Activated B cell treated with CpG ODN at 0.5 μM for 24 hours (primary cell): ENCODE measurements at regions not wholly inside any gene's neighbourhood (a gene's known extent, or its start where the extent isn't known, plus 50 kb on each side); places are given as distances from the start of the nearest gene placed in this dataset.

Experiments used
- ATAC-seq: fragments of 200-7000 bp; cut with Tn5 transposase; one replicate; pipeline ENCODE4 v1.10.0; 2021; ENCODE audit warnings: low read depth, mild to moderate bottlenecking, moderate library complexity
- CTCF ChIA-PET: fragments of 350-600 bp; sonication (Branson Sonifier 250); formaldehyde crosslinking; loops from one replicate; lab custom pipeline; 2021; ENCODE audit warnings: antibody characterized with exemption; lab: Charles Lee
- POLR2A ChIA-PET: fragments of 350-600 bp; sonication (Branson Sonifier 250); formaldehyde crosslinking; loops from one replicate; lab custom pipeline; 2021; ENCODE audit warnings: antibody characterized with exemption; lab: Charles Lee
- DNase-seq: peaks from one replicate; pipeline ENCODE4 v3.0.0; 2022
- H3K27ac Mint-ChIP-seq: one replicate; pipeline ENCODE4 v1.8.0; 2020; ENCODE audit warnings: mixed read lengths
- H3K27me3 Mint-ChIP-seq: one replicate; pipeline ENCODE4 v1.8.0; 2021; ENCODE audit warnings: mixed read lengths
- H3K36me3 Mint-ChIP-seq: one replicate; pipeline ENCODE4 v1.8.0; 2021; ENCODE audit warnings: low read depth, mixed read lengths
- H3K4me1 Mint-ChIP-seq: one replicate; pipeline ENCODE4 v1.8.0; 2021; ENCODE audit warnings: mixed read lengths
- H3K4me3 Mint-ChIP-seq: one replicate; pipeline ENCODE4 v1.8.0; 2020; ENCODE audit warnings: mild to moderate bottlenecking, mixed read lengths
- H3K9me3 Mint-ChIP-seq: one replicate; pipeline ENCODE4 v1.8.0; 2020; ENCODE audit warnings: mixed read lengths
- CTCF ChIP-seq: fragments of 200-600 bp; IDR thresholded peaks from one replicate; pipeline ENCODE4 v1.8.0; 2022; ENCODE audit warnings: antibody characterized with exemption, mild to moderate bottlenecking
- intact Hi-C: fragments of 100-400 bp; cut with micrococcal nuclease; formaldehyde crosslinking; loops from one replicate; pipeline ENCODE4 v1.15.1; 2024

DNA sequence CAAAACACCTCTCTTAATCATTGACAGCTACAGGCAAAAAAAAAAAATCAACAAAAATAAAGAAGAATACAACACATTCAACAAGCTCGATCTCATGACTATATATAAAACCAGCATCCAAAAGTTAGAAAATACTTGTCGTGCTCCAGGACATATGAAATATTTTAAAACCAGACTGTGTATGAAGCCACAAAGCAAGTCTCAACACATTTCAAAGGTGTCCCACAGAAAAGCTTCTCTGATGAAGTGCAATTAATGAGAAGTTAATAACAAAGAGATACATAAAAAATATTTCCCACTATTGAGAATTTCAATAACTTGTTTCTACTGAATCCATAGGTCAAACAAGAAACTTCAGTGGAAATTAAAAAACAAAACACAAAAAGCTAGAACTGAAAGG lies 178.7 kb downstream of the PLK2 start:
- no peak for TF ChIP-seq CTCF
- H3K4me3 Mint-ChIP-seq, result no peak overlapping the region
- H3K27me3 Mint-ChIP-seq, result peaks cover 2% of the 10 kb centered on the region
- H3K36me3 Mint-ChIP-seq, result no peaks in the 10 kb centered on the region
- intact Hi-C loops, result no loop called here
- no peaks in the 10 kb centered on the region for H3K9me3 Mint-ChIP-seq
- no peak for DNase-seq
- ChIA-PET CTCF (no interaction called here), POLR2A (no interaction called here)
- ATAC-seq, result no peak
- H3K27ac Mint-ChIP-seq, result no peak overlapping the region
- no peaks in the 10 kb centered on the region for H3K4me1 Mint-ChIP-seq

DNA sequence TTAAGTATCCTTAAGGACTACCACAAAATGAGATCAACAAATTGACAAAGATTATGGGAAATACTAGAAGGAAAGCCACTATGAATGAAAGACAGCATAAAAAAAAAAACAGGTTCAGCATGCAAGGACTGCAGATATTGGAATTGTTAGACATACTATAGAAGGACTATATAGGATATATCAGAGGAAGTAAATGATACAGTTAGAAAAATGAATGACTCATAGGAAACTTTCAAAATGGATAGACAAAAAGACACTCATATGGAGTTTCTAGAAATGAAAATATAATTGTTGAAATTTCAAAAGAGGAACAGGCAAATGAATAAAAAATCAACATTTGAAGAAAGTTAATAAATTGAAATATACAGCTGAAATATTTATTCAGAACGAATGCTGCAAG lies 180.6 kb downstream of the PLK2 start:
- H3K27me3 Mint-ChIP-seq, result peaks cover 3% of the 10 kb centered on the region
- H3K27ac Mint-ChIP-seq, result no peak overlapping the region
- POLR2A ChIA-PET, result no interaction called here
- H3K4me3 Mint-ChIP-seq, result no peak overlapping the region
- no peak for ATAC-seq
- no peaks in the 10 kb centered on the region for H3K36me3 Mint-ChIP-seq
- H3K4me1 Mint-ChIP-seq, result no peaks in the 10 kb centered on the region
- no peak for DNase-seq
- H3K9me3 Mint-ChIP-seq, result no peaks in the 10 kb centered on the region
- CTCF ChIA-PET, result no interaction called here
- no peak for TF ChIP-seq CTCF
- intact Hi-C loops, result no loop called here

- no peak overlapping the region for H3K27ac Mint-ChIP-seq
- no peaks in the 10 kb centered on the region for H3K9me3 Mint-ChIP-seq
- no peak for ATAC-seq
- ChIA-PET CTCF (no interaction called here), POLR2A (no interaction called here)
- no peak for DNase-seq
- H3K4me3 Mint-ChIP-seq, result no peak overlapping the region
- intact Hi-C loops, result no loop called here
- TF ChIP-seq CTCF, result no peak
- no peaks in the 10 kb centered on the region for H3K36me3 Mint-ChIP-seq
- H3K4me1 Mint-ChIP-seq, result no peaks in the 10 kb centered on the region
- H3K27me3 Mint-ChIP-seq, result peaks cover 5% of the 10 kb centered on the region
These were observed 183.5 kb downstream of the PLK2 start for GRCh38 chr5:58276431-58276830.

DNA sequence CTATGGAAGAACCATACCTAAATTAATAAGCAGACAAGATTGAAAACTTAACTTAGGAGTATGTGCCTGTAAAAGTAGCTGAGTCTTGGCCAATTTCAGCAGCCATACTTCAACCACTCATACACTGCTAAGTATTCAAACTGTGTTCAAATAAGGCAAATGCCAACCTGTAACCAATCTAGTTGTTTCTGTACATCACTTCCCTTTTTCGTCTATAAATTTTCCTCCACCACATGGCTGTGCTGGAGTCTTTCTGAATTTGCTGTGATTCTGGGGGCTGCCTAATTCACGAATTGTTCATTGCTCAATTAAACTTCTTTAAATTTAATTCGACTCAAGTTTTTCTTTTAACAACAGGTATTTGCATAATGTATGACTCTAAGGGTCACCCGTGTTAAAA lies 184.4 kb downstream of the PLK2 start:
- CTCF ChIA-PET, result no interaction called here
- H3K4me3 Mint-ChIP-seq, result no peak overlapping the region
- intact Hi-C loops, result no loop called here

GRCh38 chr5:58274191-58274590 lies 185.7 kb downstream of the PLK2 start:
- H3K27me3 Mint-ChIP-seq, result peaks cover 5% of the 10 kb centered on the region
- no peaks in the 10 kb centered on the region for H3K4me1 Mint-ChIP-seq
- DNase-seq (no peak), ATAC-seq (no peak)
- CTCF ChIA-PET, result no interaction called here
- intact Hi-C loops, result no loop called here
- POLR2A ChIA-PET, result no interaction called here
- no peaks in the 10 kb centered on the region for H3K9me3 Mint-ChIP-seq
- H3K4me3 Mint-ChIP-seq, result no peak overlapping the region
- no peak for TF ChIP-seq CTCF
- H3K27ac Mint-ChIP-seq, result no peak overlapping the region
- H3K36me3 Mint-ChIP-seq, result no peaks in the 10 kb centered on the region

More for the DNA sequence above, 184.4 kb downstream of the PLK2 start:
- Mint-ChIP-seq H3K27ac (no peak overlapping the region), H3K36me3 (no peaks in the 10 kb centered on the region), H3K27me3 (peaks cover 5% of the 10 kb centered on the region), H3K9me3 (no peaks in the 10 kb centered on the region), H3K4me1 (no peaks in the 10 kb centered on the region)
- DNase-seq (no peak), ATAC-seq (no peak)
- TF ChIP-seq CTCF, result no peak
- POLR2A ChIA-PET, result no interaction called here
